GM12873 (cell line): ENCODE measurements at regions not wholly inside any gene's neighbourhood (a gene's known extent, or its start where the extent isn't known, plus 50 kb on each side); places are given as distances from the start of the nearest gene placed in this dataset.

Source experiments
- TF ChIP-seq, protein P1 (sequence below): IDR thresholded peaks from 2 replicates; pipeline ENCODE4 v1.5.1; 2012; ENCODE audit warnings: low read depth, mild to moderate bottlenecking, moderate library complexity, low read length, control low read depth; ENCODE audit not compliant: insufficient read depth; ENCODE audit errors: missing control alignments

- TF ChIP-seq, protein P1, sequence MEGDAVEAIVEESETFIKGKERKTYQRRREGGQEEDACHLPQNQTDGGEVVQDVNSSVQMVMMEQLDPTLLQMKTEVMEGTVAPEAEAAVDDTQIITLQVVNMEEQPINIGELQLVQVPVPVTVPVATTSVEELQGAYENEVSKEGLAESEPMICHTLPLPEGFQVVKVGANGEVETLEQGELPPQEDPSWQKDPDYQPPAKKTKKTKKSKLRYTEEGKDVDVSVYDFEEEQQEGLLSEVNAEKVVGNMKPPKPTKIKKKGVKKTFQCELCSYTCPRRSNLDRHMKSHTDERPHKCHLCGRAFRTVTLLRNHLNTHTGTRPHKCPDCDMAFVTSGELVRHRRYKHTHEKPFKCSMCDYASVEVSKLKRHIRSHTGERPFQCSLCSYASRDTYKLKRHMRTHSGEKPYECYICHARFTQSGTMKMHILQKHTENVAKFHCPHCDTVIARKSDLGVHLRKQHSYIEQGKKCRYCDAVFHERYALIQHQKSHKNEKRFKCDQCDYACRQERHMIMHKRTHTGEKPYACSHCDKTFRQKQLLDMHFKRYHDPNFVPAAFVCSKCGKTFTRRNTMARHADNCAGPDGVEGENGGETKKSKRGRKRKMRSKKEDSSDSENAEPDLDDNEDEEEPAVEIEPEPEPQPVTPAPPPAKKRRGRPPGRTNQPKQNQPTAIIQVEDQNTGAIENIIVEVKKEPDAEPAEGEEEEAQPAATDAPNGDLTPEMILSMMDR, result no peak
These were observed 1761.8 kb downstream of the SUCLG1 start for GRCh38 chr2:82697231-82697630.

GRCh38 chr2:82694431-82694830 is 1764.6 kb downstream of the SUCLG1 start:
- TF ChIP-seq, protein P1, result no peak

DNA sequence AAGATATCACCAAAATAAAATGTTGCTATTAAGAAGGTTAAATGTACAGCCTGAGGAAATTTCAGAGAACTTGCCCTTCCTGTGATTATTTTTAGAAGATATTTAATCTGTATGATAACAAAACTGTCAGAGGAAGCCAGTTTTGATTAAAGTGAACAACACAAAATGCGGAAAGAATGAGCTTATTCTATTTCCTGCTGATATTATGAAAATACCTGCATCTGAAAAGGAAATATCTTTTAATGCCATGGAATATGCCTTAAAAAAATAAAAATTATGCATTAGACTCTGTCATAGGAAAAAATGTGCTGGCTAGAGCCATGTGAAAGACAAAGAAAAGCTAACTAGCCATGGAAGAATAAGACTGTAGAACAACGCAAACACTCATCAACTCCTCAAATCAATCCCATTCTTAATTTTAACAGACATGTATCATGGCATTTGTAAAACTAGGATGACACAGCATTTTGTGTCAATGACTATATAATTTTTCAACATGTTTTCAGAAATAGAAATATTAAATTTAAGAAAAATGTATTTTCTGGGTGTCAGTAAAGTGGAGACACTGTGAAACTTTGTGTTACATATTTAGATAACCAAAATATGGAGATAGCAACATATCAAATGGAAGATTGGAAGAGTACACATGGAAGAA is 1768.2 kb downstream of the SUCLG1 start:
- TF ChIP-seq, protein P1, result no peak

DNA sequence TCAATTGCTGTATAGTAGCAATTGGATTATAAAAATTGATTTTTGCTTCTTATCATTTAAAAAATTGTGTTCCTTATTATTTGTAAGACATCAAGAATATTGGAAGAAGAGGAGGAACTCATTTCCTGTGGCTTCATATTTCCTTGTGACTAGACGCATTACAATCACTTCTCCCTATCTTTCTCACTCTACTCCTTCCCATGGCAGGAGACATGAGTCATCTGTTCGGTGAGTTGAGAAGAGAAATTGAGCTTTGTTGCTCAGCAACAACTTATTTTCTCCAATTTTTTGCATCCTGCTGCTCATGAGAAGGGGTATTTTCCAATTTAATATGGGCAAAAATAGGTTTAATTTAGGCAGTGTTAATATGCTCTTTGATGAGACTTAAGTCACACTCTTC is 1783.9 kb downstream of the SUCLG1 start:
- TF ChIP-seq, protein P1, result no peak

DNA sequence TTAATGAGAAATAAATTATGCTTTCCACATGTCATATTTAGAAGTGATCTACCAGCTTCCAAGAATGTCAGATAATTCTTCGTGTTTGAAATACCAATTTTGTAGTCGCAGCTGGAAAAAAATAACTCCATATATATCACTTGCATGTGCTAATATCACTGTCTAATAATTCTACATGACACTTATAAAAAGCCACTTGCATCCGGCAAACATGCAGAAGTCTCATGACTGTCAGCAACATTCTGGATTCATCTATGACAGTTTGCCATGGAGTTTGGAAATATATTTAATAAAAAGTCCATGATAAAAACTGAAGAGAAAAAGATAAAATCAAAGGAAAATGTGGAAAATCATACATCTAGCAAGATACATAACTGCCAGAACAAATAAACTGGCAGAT is 1784.4 kb downstream of the SUCLG1 start:
- TF ChIP-seq, protein P1, result no peak

DNA sequence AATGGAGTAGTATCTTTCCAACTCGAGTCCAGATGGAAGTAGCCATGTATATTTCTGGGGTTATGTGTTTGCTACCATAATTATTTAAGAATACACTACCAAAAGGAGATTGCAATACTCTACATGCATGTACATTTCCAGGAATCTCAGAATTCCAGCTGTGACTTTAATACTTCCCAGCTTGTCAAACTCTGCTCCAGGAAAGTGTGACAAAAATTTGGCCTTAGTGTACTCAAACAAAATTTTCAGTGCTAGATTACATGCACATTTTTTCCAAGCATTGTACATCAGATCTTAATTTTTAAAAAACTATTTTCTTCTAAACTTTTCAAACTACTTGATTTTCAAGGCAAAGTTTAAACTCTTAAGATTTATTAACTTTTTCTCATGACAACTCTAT is 1791.6 kb downstream of the SUCLG1 start:
- TF ChIP-seq, protein P1, result no peak

GRCh38 chr2:82665691-82666090 is 1793.4 kb downstream of the SUCLG1 start:
- TF ChIP-seq, protein P1, result no peak
